Renal cortical epithelial cell (primary cell): ENCODE measurements at regions not wholly inside any gene's neighbourhood (a gene's known extent, or its start where the extent isn't known, plus 50 kb on each side); places are given as distances from the start of the nearest gene placed in this dataset.
A peak's percentile ranks its signal among the peaks of the same experiment; 100 is the strongest.
"Not testable (repeated sequence)": the region's sequence is repeated elsewhere in the genome, so short reads cannot be mapped to it uniquely, and the experiment has no call there.

ENCODE experiments used
- DNase-seq: peaks from one replicate; pipeline ENCODE4 v3.0.0-alpha.2; 2011; ENCODE audit warnings: low read depth

GRCh38 chr5:93359296-93359959 is 221.6 kb downstream of the NR2F1-AS1 start:
- DNase-seq = peak; percentile 77

- DNase-seq = no peak
These were observed 222.8 kb downstream of the NR2F1-AS1 start for GRCh38 chr5:93358176-93358575.

GRCh38 chr5:93357686-93358085 is 223.3 kb downstream of the NR2F1-AS1 start:
- no peak for DNase-seq

- DNase-seq = no peak
These were observed 225.3 kb downstream of the NR2F1-AS1 start for GRCh38 chr5:93355691-93356090.

GRCh38 chr5:93352186-93352585 is 228.8 kb downstream of the NR2F1-AS1 start:
- no peak for DNase-seq

- peak; percentile 65 for DNase-seq
These were observed 231.4 kb downstream of the NR2F1-AS1 start for GRCh38 chr5:93349613-93350012.

- peak; percentile 84 for DNase-seq
These were observed 232.8 kb downstream of the NR2F1-AS1 start for GRCh38 chr5:93348231-93348630.

- not testable (repeated sequence) for DNase-seq
These were observed 234.2 kb downstream of the NR2F1-AS1 start for GRCh38 chr5:93346850-93347249.

GRCh38 chr5:93346301-93346700 is 234.7 kb downstream of the NR2F1-AS1 start:
- no peak for DNase-seq

GRCh38 chr5:93343570-93343969 is 237.4 kb downstream of the NR2F1-AS1 start:
- DNase-seq = no peak

GRCh38 chr5:93342563-93343061 is 238.4 kb downstream of the NR2F1-AS1 start:
- peak; percentile 68 for DNase-seq

GRCh38 chr5:93340881-93341280 is 240.1 kb downstream of the NR2F1-AS1 start:
- no peak for DNase-seq

- DNase-seq = no peak
These were observed 243.9 kb downstream of the NR2F1-AS1 start for GRCh38 chr5:93337138-93337537.

GRCh38 chr5:93336330-93337110 is 244.5 kb downstream of the NR2F1-AS1 start:
- DNase-seq = no peak

GRCh38 chr5:93331863-93332262 is 249.2 kb downstream of the NR2F1-AS1 start:
- DNase-seq = no peak

GRCh38 chr5:93331241-93331640 is 249.8 kb downstream of the NR2F1-AS1 start:
- DNase-seq = no peak

GRCh38 chr5:93330506-93330905 is 250.5 kb downstream of the NR2F1-AS1 start:
- DNase-seq = no peak

GRCh38 chr5:93329756-93330155 is 251.3 kb downstream of the NR2F1-AS1 start:
- DNase-seq = no peak

- no peak for DNase-seq
These were observed 252.2 kb downstream of the NR2F1-AS1 start for GRCh38 chr5:93328833-93329232.

- DNase-seq = no peak
These were observed 253.4 kb downstream of the NR2F1-AS1 start for GRCh38 chr5:93327605-93328004.

- DNase-seq = no peak
These were observed 255.1 kb downstream of the NR2F1-AS1 start for GRCh38 chr5:93325946-93326345.

- DNase-seq = no peak
These were observed 257.8 kb downstream of the NR2F1-AS1 start for GRCh38 chr5:93322974-93323860.
